ENCODE measurements at regions not wholly inside any gene's neighbourhood (a gene's known extent, or its start where the extent isn't known, plus 50 kb on each side); places are given as distances from the start of the nearest gene placed in this dataset.

DNA sequence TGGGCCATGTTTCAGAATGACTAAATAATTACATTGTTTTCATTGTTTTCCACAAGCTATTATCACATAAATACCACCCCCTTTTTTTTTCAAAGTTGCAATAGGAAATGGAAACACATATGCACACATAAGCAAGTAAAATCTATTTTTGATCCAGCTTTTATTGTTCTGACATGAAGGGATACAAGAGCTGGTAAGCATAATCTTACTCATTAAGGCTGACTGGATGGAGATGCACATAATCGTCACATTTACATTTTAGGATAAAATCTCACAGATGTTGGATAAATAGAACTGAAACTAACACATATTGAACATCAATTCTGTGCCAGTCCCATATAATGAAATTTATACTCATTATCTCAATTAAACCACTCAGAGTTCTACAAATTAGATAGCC, 84.5 kb upstream of the CHRM2 start:
- FAIRE-seq (no peak), ATAC-seq (no peak), DNase-seq (ENCODE audit: low read depth in 1 of 2, low spot score in 1 of 2) (no peak)
- ChIA-PET CTCF (interaction anchor here (0.7 kb wide), 1 partner anchor 10 kb away, joined by 3 read pairs; no protein-coding TSS in a partner anchor), POLR2A (no interaction called here)
- Histone ChIP-seq H3K4me3 (no peak overlapping the region), H3K4me1 (no peaks in the 10 kb centered on the region), H3K27ac (no peak overlapping the region), H3K9me3 (no peaks in the 10 kb centered on the region), H3K4me2 (no peak overlapping the region)
- 0% methylated on average over 1 of the region's 1 CpG for WGBS (ENCODE audit: missing lambda C conversion rate)
- TF ChIP-seq NPAS2 (CRISPR knock-in tag; IDR thresholded peaks at IDR 0.05; ENCODE audit: borderline replicate concordance) (no peak), HMGXB4 (CRISPR knock-in tag; IDR thresholded peaks at IDR 0.05; ENCODE audit: borderline replicate concordance) (no peak), MAFK (IDR thresholded peaks at IDR 0.05; ENCODE audit: partially characterized antibody) (no peak), HEYL (CRISPR knock-in tag; IDR thresholded peaks at IDR 0.05) (no peak), MAZ (IDR thresholded peaks at IDR 0.05; ENCODE audit: borderline replicate concordance, low read depth, low read length) (no peak), FOSB (CRISPR knock-in tag; IDR thresholded peaks at IDR 0.05) (no peak), CHD2 (IDR thresholded peaks at IDR 0.05; ENCODE audit: low read length, partially characterized antibody) (no peak), POLR2AphosphoS2 (conservative IDR thresholded peaks at IDR 0.05; ENCODE audit: low read length) (no peak), MYC (IDR thresholded peaks at IDR 0.05; ENCODE audit: borderline replicate concordance, low read length) (no peak), ZC3H11A (IDR thresholded peaks at IDR 0.05) (no peak), ELK1 (IDR thresholded peaks at IDR 0.05; ENCODE audit: low read depth, low read length) (no peak), RAD21 (conservative IDR thresholded peaks at IDR 0.05 in 1 of 2, IDR thresholded peaks at IDR 0.05 in 1 of 2) (no peak), FOSL2 (IDR thresholded peaks at IDR 0.05) (no peak), FOSL2 (CRISPR knock-in tag; IDR thresholded peaks at IDR 0.05) (no peak), USF2 (IDR thresholded peaks at IDR 0.05) (no peak), SMC3 (IDR thresholded peaks at IDR 0.05) (no peak), ZSCAN20 (CRISPR knock-in tag; IDR thresholded peaks at IDR 0.05) (no peak), MAX (IDR thresholded peaks at IDR 0.05) (no peak), HOXB5 (CRISPR knock-in tag; IDR thresholded peaks at IDR 0.05) (no peak), PBX3 (IDR thresholded peaks at IDR 0.05) (no peak)

DNA sequence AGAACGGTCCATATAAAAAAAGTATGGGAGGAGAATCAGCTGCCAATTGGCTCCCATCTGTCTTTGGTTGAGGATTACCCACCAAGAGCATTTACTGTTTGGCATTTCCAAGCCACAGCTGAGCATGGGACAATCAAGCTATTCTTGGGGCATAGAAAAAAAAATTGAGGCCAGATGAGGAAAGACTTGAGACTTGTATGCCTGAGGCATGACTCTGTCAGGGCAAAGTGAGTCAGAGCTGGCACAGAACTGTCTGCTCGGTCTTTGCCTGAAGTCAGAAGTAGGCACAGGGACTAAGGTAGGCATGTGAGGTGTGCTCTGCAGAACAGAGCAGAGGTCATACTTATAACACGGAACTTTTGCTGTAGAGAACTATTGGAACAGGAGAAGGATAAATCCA, 126.5 kb upstream of the CHRM2 start:
- Histone ChIP-seq H3K27ac (no peak overlapping the region), H3K9me3 (no peaks in the 10 kb centered on the region), H3K4me1 (no peaks in the 10 kb centered on the region), H3K4me2 (no peak overlapping the region), H3K4me3 (no peak overlapping the region)
- no peak for FAIRE-seq
- DNase-seq (ENCODE audit: low read depth in 1 of 2, low spot score in 1 of 2), result no peak
- CTCF ChIA-PET, result no interaction called here
- 0% methylated on average over 3 of the region's 3 CpGs for WGBS (ENCODE audit: missing lambda C conversion rate)
- ATAC-seq, result no peak
- POLR2A ChIA-PET, result no interaction called here
- TF ChIP-seq ZC3H11A (IDR thresholded peaks at IDR 0.05), result no peak
- TF ChIP-seq SREBF2 (IDR thresholded peaks at IDR 0.05), result no peak
- no peak for TF ChIP-seq POLR2A (IDR thresholded peaks at IDR 0.05; ENCODE audit: low read length)
- no peak for TF ChIP-seq REST (IDR thresholded peaks at IDR 0.05)
- no peak for TF ChIP-seq CBX2 (IDR thresholded peaks at IDR 0.05; ENCODE audit: borderline replicate concordance, low read depth)
- TF ChIP-seq SMC3 (IDR thresholded peaks at IDR 0.05), result no peak
